ENCODE measurements at regions not wholly inside any gene's neighbourhood (a gene's known extent, or its start where the extent isn't known, plus 50 kb on each side); places are given as distances from the start of the nearest gene placed in this dataset.

DNA sequence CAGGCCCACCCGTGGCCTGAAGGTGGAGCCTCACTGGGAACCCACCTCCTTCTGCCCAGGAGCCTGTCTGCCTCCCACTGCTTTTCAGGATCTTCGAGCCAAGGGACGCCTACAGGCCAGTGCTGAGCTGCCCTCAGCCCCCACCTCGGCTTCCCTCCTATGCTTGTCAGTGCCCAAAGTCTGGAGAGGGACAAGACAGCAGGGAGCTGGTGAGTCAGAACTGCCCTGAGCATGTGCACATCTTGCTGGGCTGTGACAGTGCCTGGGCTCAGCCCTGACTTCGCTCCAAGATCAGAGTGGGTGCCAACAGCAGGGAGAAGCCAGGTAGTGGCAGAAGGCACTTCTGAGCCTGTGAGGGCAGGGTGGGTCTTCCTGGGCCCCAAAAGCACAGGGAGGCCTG is 286.8 kb downstream of the AEBP2 start:
- peaks cover 3% of the 10 kb centered on the region for H3K9me3 Mint-ChIP-seq

GRCh38 chr12:19726592-19726991 is 287.3 kb downstream of the AEBP2 start:
- ChIA-PET POLR2A (no interaction called here), CTCF (no interaction called here)
- Mint-ChIP-seq H3K4me1 (no peaks in the 10 kb centered on the region), H3K27ac (no peak overlapping the region), H3K36me3 (ENCODE audit: low read depth) (no peaks in the 10 kb centered on the region), H3K4me3 (no peak overlapping the region), H3K9me3 (peaks cover 3% of the 10 kb centered on the region), H3K27me3 (no peaks in the 10 kb centered on the region)
- DNase-seq, result no peak

More for the DNA sequence above, 286.8 kb downstream of the AEBP2 start:
- H3K27ac Mint-ChIP-seq, result no peak overlapping the region
- H3K4me3 Mint-ChIP-seq, result no peak overlapping the region
- ChIA-PET POLR2A (no interaction called here), CTCF (no interaction called here)
- no peaks in the 10 kb centered on the region for H3K36me3 Mint-ChIP-seq (ENCODE audit: low read depth)
- no peak for DNase-seq
- no peaks in the 10 kb centered on the region for H3K4me1 Mint-ChIP-seq
- H3K27me3 Mint-ChIP-seq, result no peaks in the 10 kb centered on the region

DNA sequence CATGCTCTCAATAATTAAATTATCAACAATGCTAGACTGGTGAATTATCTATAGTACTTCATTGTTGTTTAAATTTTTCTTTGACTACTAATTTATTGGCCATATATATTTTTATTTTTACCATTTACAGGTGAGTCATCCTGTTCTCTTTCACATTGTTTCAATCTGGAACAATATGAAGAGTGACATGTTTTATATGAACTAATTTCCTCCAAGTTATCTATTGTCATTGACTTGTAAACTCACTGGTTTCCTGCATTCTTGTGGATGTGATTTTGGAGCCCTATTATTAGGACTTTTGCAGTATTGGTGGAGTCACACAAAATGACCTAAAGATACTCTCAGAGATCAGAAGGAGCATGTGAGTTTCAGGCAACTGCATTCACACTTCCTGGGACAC is 297.7 kb downstream of the AEBP2 start:
- Mint-ChIP-seq H3K4me3 (no peak overlapping the region), H3K27ac (no peak overlapping the region), H3K36me3 (ENCODE audit: low read depth) (no peaks in the 10 kb centered on the region), H3K4me1 (no peaks in the 10 kb centered on the region), H3K27me3 (no peaks in the 10 kb centered on the region), H3K9me3 (peaks cover 3% of the 10 kb centered on the region)
- no peak for DNase-seq
- ChIA-PET CTCF (no interaction called here), POLR2A (no interaction called here)

- Mint-ChIP-seq H3K27ac (no peak overlapping the region), H3K4me1 (no peaks in the 10 kb centered on the region), H3K27me3 (peaks cover 5% of the 10 kb centered on the region), H3K36me3 (ENCODE audit: low read depth) (no peaks in the 10 kb centered on the region), H3K9me3 (peaks cover 3% of the 10 kb centered on the region), H3K4me3 (no peak overlapping the region)
- ChIA-PET POLR2A (no interaction called here), CTCF (interaction anchor here (0.8 to 2.1 kb wide), 5 partner anchors 19 to 195 kb away, joined by 3 to 6 read pairs (median 5); no protein-coding TSS in a partner anchor)
- DNase-seq, result no peak
Observed at GRCh38 chr12:19739195-19739776, 300.0 kb downstream of the AEBP2 start.

DNA sequence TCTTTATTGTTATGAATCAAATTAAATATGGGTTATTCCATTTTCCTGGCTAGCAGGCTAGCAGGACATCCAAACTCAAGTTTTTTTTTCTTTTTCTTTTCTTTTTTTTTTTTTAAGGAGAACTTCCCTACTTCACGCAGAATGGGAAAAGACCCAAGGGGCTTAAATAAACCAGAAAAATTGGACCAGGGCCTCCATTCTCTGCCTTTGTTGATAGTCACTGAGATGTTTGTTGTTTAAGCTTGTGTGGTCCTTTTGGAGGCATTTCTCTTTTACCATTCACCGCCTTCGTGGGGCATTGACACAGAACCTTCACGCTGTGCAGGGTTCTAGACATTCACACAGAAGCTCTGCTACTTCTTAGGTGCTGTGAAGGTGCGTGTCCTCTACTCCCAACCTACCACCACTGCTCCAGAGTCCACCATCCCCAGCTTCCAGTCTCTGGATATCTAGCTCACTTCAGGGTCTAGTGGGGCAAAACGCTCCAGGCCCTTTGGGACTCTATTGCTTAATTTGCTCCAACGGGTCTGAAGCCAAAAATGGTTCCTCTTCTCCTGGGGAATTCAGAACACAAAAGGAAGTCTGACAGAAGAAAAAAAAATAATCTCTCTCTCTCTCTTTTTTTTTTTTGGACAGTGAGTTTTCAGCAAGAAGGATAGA is 301.3 kb downstream of the AEBP2 start:
- no peak for DNase-seq
- Mint-ChIP-seq H3K27me3 (peaks cover 5% of the 10 kb centered on the region), H3K27ac (no peak overlapping the region), H3K36me3 (ENCODE audit: low read depth) (no peaks in the 10 kb centered on the region), H3K4me1 (no peaks in the 10 kb centered on the region), H3K4me3 (no peak overlapping the region), H3K9me3 (no peaks in the 10 kb centered on the region)
- POLR2A ChIA-PET, result no interaction called here
- CTCF ChIA-PET, result interaction anchor here (2.1 kb wide), 1 partner anchor 18 kb away, joined by 6 read pairs; no protein-coding TSS in a partner anchor

DNA sequence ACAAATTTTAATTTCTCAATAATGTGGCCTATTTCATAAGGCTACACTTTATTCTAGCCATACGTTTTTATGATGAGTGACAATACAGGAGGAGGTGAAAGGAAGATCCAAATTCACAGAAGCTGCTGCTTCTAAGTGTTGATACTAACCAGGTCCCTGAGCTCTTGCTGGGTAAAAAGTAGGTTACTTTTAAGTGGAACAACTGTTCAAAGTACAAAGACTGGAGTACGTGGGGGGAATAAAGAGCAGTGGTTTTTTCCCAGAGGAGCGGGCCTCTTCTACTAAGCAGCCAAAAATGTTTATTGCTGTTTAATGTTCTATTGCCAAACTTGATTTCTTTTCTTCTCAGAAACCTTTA is 301.8 kb downstream of the AEBP2 start:
- Mint-ChIP-seq H3K9me3 (no peaks in the 10 kb centered on the region), H3K36me3 (ENCODE audit: low read depth) (no peaks in the 10 kb centered on the region), H3K27me3 (peaks cover 8% of the 10 kb centered on the region), H3K27ac (no peak overlapping the region), H3K4me3 (no peak overlapping the region), H3K4me1 (no peaks in the 10 kb centered on the region)
- ChIA-PET CTCF (interaction anchor here (2.1 kb wide), 1 partner anchor 17 kb away, joined by 6 read pairs; no protein-coding TSS in a partner anchor), POLR2A (no interaction called here)
- DNase-seq, result no peak

DNA sequence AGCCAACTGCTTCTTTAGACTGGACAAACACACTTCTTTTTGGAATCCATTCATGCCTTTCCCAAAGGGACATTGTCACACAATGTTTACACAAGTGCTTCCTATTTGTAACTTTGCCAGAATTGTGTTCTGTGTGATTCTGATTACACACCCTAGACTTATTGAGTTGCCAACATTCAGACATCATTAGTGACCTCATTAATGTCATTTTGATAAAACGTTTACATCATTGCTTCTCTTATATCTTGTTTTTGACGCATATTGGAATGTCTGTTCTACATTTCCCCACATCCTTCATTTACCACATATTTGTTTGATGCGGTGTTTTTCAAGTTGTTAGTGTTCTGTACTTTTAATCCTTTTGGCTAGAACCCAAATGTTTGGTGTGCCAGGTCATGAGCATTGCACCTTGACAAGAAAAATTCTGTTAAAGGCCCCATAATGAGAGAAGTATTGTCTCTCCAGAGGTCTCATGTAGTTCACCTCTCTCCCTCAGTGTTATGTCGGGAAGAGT is 305.5 kb downstream of the AEBP2 start:
- H3K36me3 Mint-ChIP-seq (ENCODE audit: low read depth), result no peaks in the 10 kb centered on the region
- H3K4me3 Mint-ChIP-seq, result no peak overlapping the region
- H3K9me3 Mint-ChIP-seq, result no peaks in the 10 kb centered on the region
- DNase-seq, result no peak
- ChIA-PET POLR2A (no interaction called here), CTCF (no interaction called here)
- H3K27ac Mint-ChIP-seq, result no peak overlapping the region
- H3K4me1 Mint-ChIP-seq, result no peaks in the 10 kb centered on the region
- H3K27me3 Mint-ChIP-seq, result peaks cover 11% of the 10 kb centered on the region

GRCh38 chr12:19746471-19746870 is 307.2 kb downstream of the AEBP2 start:
- CTCF ChIA-PET, result no interaction called here

DNA sequence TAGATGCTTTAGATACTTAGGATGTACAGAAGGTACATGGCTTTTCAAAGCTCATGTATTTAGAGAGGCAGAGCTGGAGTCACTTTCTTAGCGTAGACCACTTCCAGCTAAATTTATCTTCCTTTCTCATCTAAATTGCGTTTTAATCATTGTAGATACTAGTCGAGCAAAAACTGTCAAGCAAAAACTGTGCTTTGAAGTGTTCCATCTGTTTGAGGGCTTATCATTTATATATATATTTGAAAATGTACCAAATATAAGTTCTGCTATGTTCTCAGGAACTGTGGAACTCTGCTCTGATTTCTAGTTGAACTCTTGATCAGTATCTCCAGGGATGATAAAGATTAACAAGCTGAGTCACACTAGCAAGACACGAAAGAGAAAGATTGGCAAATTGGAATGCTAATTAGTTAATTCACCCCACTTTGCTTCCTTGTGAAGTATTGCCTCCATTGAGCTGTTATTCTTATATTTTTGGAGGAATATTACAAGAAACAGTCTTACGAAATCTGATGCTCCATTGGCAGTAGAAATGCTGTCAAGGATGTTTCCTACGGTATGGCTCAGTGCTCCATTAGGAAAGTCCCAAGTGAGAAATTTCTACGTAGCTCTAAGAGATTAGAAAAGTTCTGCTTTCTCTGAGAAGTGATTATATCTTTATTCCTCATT is 310.7 kb downstream of the AEBP2 start:
- no peaks in the 10 kb centered on the region for H3K36me3 Mint-ChIP-seq (ENCODE audit: low read depth)
- H3K9me3 Mint-ChIP-seq, result peaks cover 11% of the 10 kb centered on the region
- no peak for DNase-seq
- no peak overlapping the region for H3K27ac Mint-ChIP-seq
- H3K4me1 Mint-ChIP-seq, result no peaks in the 10 kb centered on the region
- peaks cover 6% of the 10 kb centered on the region for H3K27me3 Mint-ChIP-seq
- H3K4me3 Mint-ChIP-seq, result no peak overlapping the region
- ChIA-PET CTCF (no interaction called here), POLR2A (no interaction called here)

More at GRCh38 chr12:19746471-19746870, 307.2 kb downstream of the AEBP2 start:
- DNase-seq, result no peak
- POLR2A ChIA-PET, result no interaction called here
- Mint-ChIP-seq H3K27ac (no peak overlapping the region), H3K4me3 (no peak overlapping the region), H3K4me1 (no peaks in the 10 kb centered on the region), H3K9me3 (peaks cover 5% of the 10 kb centered on the region), H3K36me3 (ENCODE audit: low read depth) (no peaks in the 10 kb centered on the region), H3K27me3 (peaks cover 11% of the 10 kb centered on the region)

DNA sequence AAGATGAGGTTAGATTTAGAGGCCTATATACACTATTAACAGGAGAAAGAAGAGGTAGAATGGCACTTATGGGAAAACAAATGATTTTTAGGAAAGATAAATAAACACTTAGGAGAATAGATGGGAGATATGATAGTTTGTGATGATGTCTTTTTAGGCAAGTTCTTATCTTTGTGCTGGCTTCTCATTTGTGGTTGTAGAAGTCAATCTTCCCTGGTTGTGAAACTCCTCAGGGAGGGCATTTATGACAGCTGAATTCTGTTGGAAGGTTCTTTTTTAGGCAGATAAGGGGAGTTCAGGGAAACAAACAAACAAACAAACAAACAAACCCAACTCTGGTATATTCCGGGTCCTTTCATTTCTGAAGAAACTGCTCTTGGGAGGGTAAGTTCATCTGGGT is 311.8 kb downstream of the AEBP2 start:
- ChIA-PET CTCF (no interaction called here), POLR2A (no interaction called here)
- Mint-ChIP-seq H3K4me1 (no peaks in the 10 kb centered on the region), H3K36me3 (ENCODE audit: low read depth) (no peaks in the 10 kb centered on the region), H3K4me3 (no peak overlapping the region), H3K9me3 (peaks cover 11% of the 10 kb centered on the region), H3K27me3 (peaks cover 4% of the 10 kb centered on the region), H3K27ac (no peak overlapping the region)
- DNase-seq, result no peak

DNA sequence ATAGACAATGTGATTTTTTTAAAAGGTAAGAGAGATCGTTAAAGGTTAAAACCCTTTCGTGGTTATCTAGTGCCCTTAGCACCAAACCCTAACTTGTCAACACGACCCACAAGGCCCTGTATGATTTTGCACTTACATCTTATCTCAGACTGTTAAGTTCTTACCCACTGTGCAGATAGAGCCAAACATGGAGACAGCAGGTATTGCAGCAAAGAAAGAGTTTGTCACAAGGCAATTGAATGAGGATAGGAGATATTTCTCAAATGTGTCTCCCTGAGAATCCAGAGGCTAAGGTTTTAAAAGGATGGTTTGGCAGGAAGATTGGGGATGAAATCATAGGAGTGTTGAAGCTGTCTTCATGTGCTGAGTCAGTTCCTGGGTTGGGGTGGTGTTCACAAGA is 313.4 kb downstream of the AEBP2 start:
- peaks cover 4% of the 10 kb centered on the region for H3K27me3 Mint-ChIP-seq
- no peak overlapping the region for H3K4me3 Mint-ChIP-seq
- H3K4me1 Mint-ChIP-seq, result no peaks in the 10 kb centered on the region

DNA sequence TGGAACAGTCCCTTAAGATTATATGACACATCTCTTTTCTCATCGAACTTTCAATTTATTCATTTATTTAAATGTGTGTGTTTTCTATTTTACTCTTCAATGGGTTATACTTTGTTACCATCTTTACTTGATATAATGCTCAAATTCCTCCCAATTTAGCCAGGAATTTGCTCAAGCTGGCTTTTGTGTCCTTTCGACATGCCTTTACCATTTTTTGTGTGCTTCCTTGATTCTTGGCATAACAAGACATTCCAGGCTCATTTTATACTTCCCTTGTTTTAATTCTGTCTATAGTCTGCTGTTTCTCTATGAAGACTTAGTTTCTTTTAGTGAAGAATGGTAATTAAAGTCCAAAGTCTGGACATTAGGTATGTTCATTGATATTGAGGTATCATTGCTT is 315.8 kb downstream of the AEBP2 start:
- Mint-ChIP-seq H3K4me3 (no peak overlapping the region), H3K36me3 (ENCODE audit: low read depth) (no peaks in the 10 kb centered on the region)
- CTCF ChIA-PET, result no interaction called here

More for the DNA sequence above, 313.4 kb downstream of the AEBP2 start:
- POLR2A ChIA-PET, result no interaction called here
- CTCF ChIA-PET, result no interaction called here
- Mint-ChIP-seq H3K27ac (no peak overlapping the region), H3K9me3 (peaks cover 11% of the 10 kb centered on the region), H3K36me3 (ENCODE audit: low read depth) (no peaks in the 10 kb centered on the region)
- DNase-seq, result no peak

DNA sequence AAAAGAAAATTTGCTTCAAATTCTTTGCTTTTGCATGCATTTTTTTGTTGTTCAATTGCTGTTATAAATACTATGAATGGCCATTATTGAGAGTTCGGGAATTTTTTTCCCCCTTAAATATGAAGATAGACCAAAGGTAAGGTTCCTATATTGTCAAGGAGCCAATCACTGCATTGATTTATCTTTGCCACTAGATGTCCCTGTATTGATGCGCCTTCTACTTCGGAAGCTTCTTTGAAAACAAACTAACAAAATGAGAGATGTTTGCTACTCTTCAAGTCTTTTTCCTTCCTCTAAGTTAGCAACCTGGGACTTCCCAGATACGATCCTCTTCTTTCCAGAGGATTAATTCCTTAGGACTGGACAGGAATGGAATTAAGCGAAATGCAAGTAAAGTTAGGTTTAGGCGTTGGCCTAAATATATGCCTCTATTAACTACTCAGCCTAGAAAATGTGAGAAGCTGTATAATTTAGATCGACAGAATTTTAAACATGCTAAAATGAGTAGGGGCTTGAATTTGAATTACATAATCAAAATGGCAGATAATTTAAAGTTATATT is 318.1 kb downstream of the AEBP2 start:
- POLR2A ChIA-PET, result no interaction called here
- Mint-ChIP-seq H3K4me1 (no peaks in the 10 kb centered on the region), H3K36me3 (ENCODE audit: low read depth) (no peaks in the 10 kb centered on the region), H3K27me3 (peaks cover 1% of the 10 kb centered on the region), H3K27ac (no peak overlapping the region), H3K4me3 (no peak overlapping the region), H3K9me3 (peaks cover 5% of the 10 kb centered on the region)
- CTCF ChIA-PET, result interaction anchor here (0.6 to 2.4 kb wide), 7 partner anchors 15 to 206 kb away, joined by 3 to 14 read pairs (median 5); no protein-coding TSS in a partner anchor
- no peak for DNase-seq

More for the DNA sequence above, 315.8 kb downstream of the AEBP2 start:
- Mint-ChIP-seq H3K4me1 (no peaks in the 10 kb centered on the region), H3K9me3 (peaks cover 11% of the 10 kb centered on the region), H3K27me3 (peaks cover 1% of the 10 kb centered on the region), H3K27ac (no peak overlapping the region)
- POLR2A ChIA-PET, result no interaction called here
- no peak for DNase-seq
